Neural cell (in vitro differentiated cells): ENCODE measurements at regions not wholly inside any gene's neighbourhood (a gene's known extent, or its start where the extent isn't known, plus 50 kb on each side); places are given as distances from the start of the nearest gene placed in this dataset.

Experiments used
- TAF1 ChIP-seq: IDR thresholded peaks from 2 replicates; pipeline ENCODE4 v1.6.1; 2012; ENCODE audit warnings: low read depth
- TF ChIP-seq, protein P1 (sequence below): fragments of 450-650 bp; IDR thresholded peaks from 2 replicates; pipeline ENCODE4 v1.5.1; 2014; ENCODE audit warnings: antibody characterized with exemption, mild to moderate bottlenecking, moderate library complexity; ENCODE audit not compliant: poor library complexity, severe bottlenecking

DNA sequence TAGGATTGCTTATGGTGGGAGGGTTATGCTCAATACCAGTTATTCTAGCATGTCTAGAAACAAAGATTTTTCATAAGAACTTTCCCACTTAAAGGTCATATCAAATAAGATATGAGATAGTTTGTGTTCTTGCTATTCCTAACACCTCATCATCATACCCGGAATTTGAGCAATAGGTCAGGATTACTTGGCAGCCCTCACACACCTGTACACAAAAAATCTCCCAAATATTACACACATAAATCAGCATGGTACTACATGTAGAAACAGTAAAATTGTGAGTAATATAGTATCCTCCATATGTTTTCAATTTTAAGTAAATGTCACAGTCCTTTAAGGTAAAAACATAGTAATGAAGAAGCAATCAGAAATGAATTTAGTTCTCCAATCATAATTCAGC, 113.7 kb downstream of the SLC25A46 start:
- TF ChIP-seq, protein P1, sequence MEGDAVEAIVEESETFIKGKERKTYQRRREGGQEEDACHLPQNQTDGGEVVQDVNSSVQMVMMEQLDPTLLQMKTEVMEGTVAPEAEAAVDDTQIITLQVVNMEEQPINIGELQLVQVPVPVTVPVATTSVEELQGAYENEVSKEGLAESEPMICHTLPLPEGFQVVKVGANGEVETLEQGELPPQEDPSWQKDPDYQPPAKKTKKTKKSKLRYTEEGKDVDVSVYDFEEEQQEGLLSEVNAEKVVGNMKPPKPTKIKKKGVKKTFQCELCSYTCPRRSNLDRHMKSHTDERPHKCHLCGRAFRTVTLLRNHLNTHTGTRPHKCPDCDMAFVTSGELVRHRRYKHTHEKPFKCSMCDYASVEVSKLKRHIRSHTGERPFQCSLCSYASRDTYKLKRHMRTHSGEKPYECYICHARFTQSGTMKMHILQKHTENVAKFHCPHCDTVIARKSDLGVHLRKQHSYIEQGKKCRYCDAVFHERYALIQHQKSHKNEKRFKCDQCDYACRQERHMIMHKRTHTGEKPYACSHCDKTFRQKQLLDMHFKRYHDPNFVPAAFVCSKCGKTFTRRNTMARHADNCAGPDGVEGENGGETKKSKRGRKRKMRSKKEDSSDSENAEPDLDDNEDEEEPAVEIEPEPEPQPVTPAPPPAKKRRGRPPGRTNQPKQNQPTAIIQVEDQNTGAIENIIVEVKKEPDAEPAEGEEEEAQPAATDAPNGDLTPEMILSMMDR: no peak
- no peak for TF ChIP-seq TAF1
